Vagina (tissue), 2 donors: ENCODE measurements at regions not wholly inside any gene's neighbourhood (a gene's known extent, or its start where the extent isn't known, plus 50 kb on each side); places are given as distances from the start of the nearest gene placed in this dataset.

Experiments used
- POLR2A ChIP-seq, 2 donors: fragments of 450-650 bp; IDR thresholded peaks; one replicate each; pipeline ENCODE4 v1.6.1; 2017; ENCODE audit warnings: antibody characterized with exemption in 2 of 2, mild to moderate bottlenecking in 2 of 2, moderate library complexity in 2 of 2
- POLR2AphosphoS5 ChIP-seq, 2 donors: sonication (generic); formaldehyde crosslinking; IDR thresholded peaks; one replicate each; pipeline ENCODE4 v1.9.0; 2017; ENCODE audit warnings: antibody characterized with exemption in 2 of 2, mild to moderate bottlenecking in 2 of 2, low read depth in 1 of 2; ENCODE audit not compliant: insufficient read depth in 1 of 2
- TF ChIP-seq, protein P1 (sequence below), 3 experiments: fragments of 450-650 bp in 2 of 3; fragments of 200-600 bp in 1 of 3; sonication (generic) in 1 of 3; IDR thresholded peaks; one replicate each; pipeline ENCODE4 v1.5.1; 2017 to 2019; ENCODE audit warnings: antibody characterized with exemption in 3 of 3, mild to moderate bottlenecking in 2 of 3, moderate library complexity in 2 of 3

DNA sequence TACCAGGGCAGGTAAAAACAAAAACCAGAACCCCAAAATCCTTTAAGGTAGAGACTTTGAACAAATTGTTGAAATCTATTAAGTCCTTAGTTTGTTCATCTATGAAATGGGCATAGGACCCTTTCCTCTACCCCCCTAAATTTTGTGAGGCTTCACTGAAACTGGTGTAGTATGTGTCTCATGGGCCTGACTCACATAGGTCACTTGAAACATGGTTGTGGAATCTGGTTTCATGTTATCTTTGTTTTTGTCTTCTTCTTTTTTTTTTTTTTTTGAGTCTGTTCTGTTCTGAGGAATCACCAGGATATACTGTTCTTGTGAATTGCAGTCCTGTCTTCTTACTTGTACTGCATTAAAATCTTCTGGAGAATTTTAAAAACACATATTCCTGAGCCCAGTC, 202.2 kb downstream of the KTN1 start:
- TF ChIP-seq, protein P1, sequence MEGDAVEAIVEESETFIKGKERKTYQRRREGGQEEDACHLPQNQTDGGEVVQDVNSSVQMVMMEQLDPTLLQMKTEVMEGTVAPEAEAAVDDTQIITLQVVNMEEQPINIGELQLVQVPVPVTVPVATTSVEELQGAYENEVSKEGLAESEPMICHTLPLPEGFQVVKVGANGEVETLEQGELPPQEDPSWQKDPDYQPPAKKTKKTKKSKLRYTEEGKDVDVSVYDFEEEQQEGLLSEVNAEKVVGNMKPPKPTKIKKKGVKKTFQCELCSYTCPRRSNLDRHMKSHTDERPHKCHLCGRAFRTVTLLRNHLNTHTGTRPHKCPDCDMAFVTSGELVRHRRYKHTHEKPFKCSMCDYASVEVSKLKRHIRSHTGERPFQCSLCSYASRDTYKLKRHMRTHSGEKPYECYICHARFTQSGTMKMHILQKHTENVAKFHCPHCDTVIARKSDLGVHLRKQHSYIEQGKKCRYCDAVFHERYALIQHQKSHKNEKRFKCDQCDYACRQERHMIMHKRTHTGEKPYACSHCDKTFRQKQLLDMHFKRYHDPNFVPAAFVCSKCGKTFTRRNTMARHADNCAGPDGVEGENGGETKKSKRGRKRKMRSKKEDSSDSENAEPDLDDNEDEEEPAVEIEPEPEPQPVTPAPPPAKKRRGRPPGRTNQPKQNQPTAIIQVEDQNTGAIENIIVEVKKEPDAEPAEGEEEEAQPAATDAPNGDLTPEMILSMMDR (IDR thresholded peaks at IDR 0.05), result no peak
- TF ChIP-seq POLR2A (IDR thresholded peaks at IDR 0.05), result no peak
- no peak for TF ChIP-seq POLR2AphosphoS5 (IDR thresholded peaks at IDR 0.05; ENCODE audit: insufficient read depth in 1 of 2, low read depth in 1 of 2)
